ENCODE measurements at regions not wholly inside any gene's neighbourhood (a gene's known extent, or its start where the extent isn't known, plus 50 kb on each side); places are given as distances from the start of the nearest gene placed in this dataset.
A peak's percentile ranks its signal among the peaks of the same experiment; 100 is the strongest.

DNA sequence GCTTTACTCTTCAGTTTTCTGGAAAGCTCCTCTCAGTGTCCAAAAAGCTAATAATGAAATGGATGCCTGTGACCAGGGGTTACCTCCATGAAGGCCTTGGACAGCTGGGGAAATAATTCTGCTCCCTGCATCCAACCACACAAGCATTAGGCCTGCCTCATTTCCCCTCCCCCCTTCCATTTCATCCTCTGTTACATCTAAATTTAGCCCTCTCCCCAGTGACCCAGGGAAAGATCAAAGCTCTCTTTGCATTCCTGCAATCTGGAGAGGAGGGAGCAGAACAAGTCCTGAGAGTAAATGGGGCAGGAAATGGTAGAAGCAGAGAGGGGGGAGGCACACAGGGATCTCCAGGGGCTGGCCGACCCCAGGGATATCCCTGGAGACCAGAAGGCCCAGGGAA lies 452.7 kb downstream of the TSHZ3 start:
- TF ChIP-seq GATA3 (IDR thresholded peaks at IDR 0.05; ENCODE audit: low read depth, low read length), result no peak
- no peak for TF ChIP-seq GATA2 (IDR thresholded peaks at IDR 0.05; ENCODE audit: low read depth, low read length)

DNA sequence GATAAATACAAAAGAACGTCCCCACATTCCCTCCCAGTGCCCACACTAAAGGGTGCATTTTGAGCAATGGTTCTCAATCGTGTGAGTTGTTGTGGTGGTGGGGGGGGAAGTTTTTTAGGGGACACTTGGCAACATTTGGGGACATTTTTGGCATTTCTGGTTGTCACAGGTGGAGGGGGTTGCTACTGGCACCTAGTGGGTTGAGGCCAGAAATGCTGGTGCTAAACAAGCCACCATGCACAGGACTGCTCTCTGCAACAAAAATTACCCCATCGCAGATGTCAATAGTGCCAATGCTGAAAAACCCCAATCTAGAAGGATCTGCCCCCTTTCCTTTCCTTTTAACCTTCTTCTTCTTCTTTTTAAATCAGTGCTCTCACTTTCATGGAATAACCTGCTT lies 453.3 kb downstream of the TSHZ3 start:
- TF ChIP-seq GATA2 (IDR thresholded peaks at IDR 0.05; ENCODE audit: low read depth, low read length), result no peak
- TF ChIP-seq GATA3 (IDR thresholded peaks at IDR 0.05; ENCODE audit: low read depth, low read length), result no peak

DNA sequence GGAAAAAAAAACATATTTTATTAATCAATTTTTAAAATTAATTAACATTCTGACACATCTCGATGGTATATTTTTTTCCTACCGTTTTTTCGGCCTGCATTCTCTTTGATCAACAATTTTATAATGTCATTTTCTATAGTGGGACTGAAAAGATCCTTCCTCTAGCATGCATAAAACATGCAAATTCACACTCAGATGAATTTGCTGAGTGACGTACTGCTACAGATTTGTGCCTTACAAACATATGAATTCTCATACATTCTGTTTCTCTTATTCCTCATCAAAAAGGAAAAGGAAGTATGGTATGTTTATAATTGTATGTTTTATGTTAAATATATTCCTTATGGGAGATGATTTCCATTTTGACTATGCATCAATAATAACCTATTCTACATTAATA lies 458.2 kb downstream of the TSHZ3 start:
- TF ChIP-seq GATA3 (IDR thresholded peaks at IDR 0.05; ENCODE audit: low read depth, low read length) (no peak), GATA2 (IDR thresholded peaks at IDR 0.05; ENCODE audit: low read depth, low read length) (no peak)

DNA sequence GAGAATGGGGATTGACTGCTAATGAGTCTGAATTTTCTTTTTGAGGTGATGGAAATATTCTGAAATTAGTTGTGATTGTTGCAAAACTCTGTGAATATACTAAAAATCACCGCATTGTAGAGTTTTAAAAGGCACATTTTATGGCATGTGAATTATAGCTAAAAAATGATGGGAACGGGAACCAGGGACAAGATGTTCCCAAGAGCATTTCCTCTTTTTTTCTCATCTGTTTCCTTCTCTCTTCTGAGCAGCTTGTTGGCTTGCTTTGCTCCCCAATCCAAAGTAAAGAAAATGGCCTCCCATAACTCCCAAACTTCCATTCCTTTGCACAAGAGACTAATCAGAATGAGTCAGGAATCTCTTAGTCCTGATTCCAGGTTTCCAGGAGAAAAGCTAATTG lies 459.2 kb downstream of the TSHZ3 start:
- TF ChIP-seq GATA3 (IDR thresholded peaks at IDR 0.05; ENCODE audit: low read depth, low read length) (no peak), GATA2 (IDR thresholded peaks at IDR 0.05; ENCODE audit: low read depth, low read length) (no peak)

DNA sequence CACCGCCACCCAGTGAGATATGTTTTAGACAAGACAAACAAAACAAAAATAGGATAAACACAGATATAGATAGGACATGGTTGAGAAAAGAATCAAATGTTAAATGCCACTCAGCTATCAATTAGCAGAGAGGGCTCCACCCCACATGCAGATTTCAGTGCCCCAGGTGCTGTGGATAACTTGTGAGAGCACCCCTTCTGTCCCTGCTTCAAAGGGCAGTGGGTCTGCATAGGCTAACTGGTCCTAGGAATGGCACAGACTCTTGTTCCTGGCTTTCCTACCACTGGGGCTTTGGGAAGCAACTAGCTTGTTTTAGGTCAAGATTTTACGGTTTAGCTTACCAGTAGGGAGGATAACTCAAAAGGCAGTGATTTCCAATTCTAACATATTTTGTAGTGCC lies 460.3 kb downstream of the TSHZ3 start:
- TF ChIP-seq GATA2 (IDR thresholded peaks at IDR 0.05; ENCODE audit: low read depth, low read length) (no peak), GATA3 (IDR thresholded peaks at IDR 0.05; ENCODE audit: low read depth, low read length) (no peak)

DNA sequence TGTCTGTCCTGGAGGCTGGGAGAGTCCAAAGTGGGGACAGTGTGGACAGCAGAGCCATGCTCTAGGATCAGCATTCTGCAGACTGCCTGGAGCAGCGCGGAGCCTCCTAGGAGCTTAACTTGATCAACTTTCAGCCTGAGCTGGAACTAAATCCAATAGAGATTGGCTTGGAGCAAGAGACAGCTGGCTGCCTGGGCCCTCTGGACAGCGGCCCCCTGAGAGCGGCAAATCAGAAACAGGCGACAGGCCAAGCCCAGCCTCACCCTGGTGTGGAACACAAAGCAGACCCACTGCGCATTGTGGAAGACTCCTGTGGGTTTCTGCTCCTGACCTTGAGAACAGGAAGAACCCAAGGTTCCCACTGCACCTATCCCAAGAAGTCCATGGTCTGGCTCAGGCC lies 462.2 kb downstream of the TSHZ3 start:
- no peak for TF ChIP-seq GATA3 (IDR thresholded peaks at IDR 0.05; ENCODE audit: low read depth, low read length)
- no peak for TF ChIP-seq GATA2 (IDR thresholded peaks at IDR 0.05; ENCODE audit: low read depth, low read length)

DNA sequence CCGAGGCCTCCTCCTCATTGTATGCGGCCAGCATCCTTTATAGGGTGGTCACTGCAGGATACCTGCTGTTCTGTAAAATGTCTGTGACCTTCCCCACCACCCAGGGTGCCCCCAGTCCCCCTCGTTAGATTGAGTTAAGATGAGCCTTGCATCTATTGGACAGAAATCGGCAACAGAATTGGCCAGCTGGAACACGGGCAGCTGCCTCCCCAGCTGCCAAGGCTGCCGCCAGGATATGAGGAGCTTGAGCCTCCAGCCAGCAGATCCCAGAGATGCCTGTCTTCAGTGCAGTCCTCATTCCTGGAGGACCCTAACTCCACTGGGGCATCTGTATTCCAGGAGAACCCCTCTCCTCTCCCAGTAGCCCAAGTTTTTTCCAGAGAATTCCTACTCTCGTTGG lies 463.0 kb downstream of the TSHZ3 start:
- TF ChIP-seq GATA3 (IDR thresholded peaks at IDR 0.05; ENCODE audit: low read depth, low read length) (no peak), GATA2 (IDR thresholded peaks at IDR 0.05; ENCODE audit: low read depth, low read length) (no peak)

DNA sequence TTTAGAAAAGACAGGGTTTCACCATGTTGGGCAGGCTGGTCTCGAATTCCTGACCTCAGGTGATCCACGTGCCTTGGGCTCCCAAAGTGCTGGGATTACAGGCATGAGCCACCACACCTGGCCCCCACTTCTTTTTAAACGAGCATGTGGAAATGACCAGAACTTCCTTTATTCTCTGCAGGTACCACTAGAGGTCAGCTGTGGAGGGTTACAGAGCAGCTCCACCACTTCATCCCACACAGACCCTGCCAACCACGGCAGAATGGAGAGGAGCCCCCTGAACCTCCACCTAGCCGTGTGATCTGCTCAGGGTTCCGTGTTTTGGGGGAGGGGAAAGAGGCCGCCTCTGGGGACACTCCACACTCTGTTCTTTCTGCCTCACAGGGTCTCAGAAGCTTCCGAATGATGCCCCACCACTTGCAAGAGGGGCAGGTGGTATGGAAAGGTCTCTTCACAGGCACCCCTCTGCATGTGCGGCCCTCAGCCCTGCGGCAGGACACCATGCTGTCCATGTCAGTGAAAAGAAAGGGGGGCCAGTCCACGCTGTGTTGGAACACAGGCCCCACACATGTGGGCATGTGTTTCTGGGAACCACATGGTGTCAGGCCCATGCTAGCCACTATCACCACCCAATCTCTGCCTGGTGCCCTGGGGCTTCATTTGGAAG lies 465.0 kb downstream of the TSHZ3 start:
- no peak for TF ChIP-seq GATA3 (IDR thresholded peaks at IDR 0.05; ENCODE audit: low read depth, low read length)
- peak; percentile 35; the same call in 1 of the 2 replicates for TF ChIP-seq GATA2 (IDR thresholded peaks at IDR 0.05; ENCODE audit: low read depth, low read length)

DNA sequence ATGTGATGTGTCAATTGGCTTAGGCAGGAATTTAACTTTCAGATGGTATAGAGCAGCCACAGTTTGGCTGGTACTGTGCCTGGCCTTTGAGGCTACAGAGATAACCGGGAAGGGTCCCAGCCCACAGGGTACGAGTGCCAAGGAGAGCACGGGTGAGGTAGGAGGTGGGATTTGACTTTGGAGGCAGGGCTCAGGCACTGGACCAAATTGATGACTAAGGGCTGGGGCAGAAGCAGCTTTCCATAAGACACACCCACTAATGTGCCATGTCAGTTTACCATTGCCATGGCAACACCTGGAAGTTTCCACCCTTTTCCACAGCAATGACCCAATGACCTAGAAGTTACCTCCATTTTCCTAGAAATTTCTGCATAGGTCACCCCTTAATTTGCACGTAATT lies 466.2 kb downstream of the TSHZ3 start:
- no peak for TF ChIP-seq GATA2 (IDR thresholded peaks at IDR 0.05; ENCODE audit: low read depth, low read length)
- TF ChIP-seq GATA3 (IDR thresholded peaks at IDR 0.05; ENCODE audit: low read depth, low read length), result no peak

DNA sequence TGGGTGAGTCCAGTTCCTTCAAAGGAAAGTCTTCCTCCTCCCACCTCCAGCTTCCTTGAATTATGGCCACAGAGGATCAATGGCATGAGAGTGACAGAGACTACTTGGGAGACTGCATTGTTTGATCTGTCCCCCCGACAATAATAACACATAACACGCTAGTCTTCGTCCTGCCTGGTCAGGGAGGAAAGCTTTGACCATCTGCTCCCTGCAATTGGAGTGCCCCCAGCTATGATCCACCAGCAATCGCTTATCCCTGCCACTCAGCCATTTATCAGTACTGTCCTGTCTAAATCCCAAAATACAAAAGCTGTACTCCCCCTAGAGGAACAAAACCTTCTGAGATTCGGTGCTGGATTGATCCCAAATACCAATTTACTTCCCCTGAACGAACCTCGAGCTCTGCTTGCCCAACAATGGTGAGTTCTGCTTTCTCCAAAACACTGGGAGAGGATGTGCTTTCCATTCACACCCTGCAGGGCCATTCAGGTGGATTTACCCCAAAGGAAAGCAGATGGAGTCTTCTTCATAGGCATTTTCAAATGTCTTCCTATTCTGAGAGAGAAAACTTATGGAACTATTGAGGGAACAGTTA lies 466.7 kb downstream of the TSHZ3 start:
- TF ChIP-seq GATA2 (IDR thresholded peaks at IDR 0.05; ENCODE audit: low read depth, low read length) (no peak), GATA3 (IDR thresholded peaks at IDR 0.05; ENCODE audit: low read depth, low read length) (no peak)

DNA sequence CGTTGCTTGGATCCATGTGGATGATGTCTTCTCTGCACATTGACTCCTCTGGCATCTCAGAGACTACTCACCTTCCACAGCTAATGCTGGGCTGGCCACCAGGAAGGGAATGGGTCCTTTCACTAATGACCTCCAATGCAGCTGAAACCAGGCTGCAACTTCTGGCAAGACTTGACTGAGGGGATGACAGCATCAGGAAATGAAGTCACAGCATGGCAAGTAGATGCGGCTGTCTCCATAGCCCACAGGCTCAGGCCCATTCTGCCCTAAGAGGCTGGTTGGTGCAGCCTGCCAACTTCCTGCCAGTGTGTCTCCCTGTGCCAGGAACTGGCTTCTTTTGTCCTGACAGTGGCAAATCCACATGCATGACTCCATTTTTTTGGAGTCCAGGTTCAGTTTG lies 467.3 kb downstream of the TSHZ3 start:
- TF ChIP-seq GATA2 (IDR thresholded peaks at IDR 0.05; ENCODE audit: low read depth, low read length), result no peak
- TF ChIP-seq GATA3 (IDR thresholded peaks at IDR 0.05; ENCODE audit: low read depth, low read length), result no peak

DNA sequence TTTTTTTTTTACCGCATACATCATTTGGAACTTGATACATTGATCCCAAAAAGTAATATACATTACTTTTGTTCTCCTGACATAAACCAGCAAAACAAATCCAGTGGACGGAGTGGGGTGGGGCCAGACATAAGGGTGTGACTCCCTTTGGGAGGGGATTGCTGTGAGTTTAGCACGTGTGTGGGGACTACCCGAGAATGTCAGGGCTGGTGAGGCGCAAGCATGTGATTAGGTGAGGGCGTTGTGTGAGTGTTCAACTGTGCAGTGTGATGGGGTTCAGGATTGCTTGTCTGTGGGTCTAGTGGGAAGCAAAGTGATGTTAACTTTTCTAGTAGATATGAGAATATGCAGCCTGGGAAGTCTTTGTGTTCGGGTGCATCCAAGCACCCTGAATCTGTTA lies 468.0 kb downstream of the TSHZ3 start:
- TF ChIP-seq GATA2 (IDR thresholded peaks at IDR 0.05; ENCODE audit: low read depth, low read length), result no peak
- no peak for TF ChIP-seq GATA3 (IDR thresholded peaks at IDR 0.05; ENCODE audit: low read depth, low read length)

DNA sequence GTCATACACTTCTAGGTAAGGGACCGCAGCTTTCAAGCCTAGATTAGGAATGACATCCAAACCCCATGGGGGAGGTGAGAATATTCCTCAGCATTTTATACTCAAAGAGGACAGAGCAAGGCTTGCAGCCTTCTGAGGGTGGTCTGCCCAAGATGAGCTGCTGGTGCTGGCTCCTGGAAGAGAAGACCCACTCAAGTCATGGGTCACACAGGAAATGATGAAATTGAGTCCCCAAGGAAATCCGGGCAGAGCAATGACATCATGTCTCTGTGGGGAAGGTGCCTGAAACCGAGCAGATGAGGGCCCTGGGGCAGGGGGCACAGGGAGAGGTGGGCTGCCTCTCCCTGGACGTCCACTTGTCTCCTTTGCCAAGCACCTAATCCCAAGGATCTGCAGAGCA lies 468.7 kb downstream of the TSHZ3 start:
- TF ChIP-seq GATA2 (IDR thresholded peaks at IDR 0.05; ENCODE audit: low read depth, low read length), result no peak
- no peak for TF ChIP-seq GATA3 (IDR thresholded peaks at IDR 0.05; ENCODE audit: low read depth, low read length)

DNA sequence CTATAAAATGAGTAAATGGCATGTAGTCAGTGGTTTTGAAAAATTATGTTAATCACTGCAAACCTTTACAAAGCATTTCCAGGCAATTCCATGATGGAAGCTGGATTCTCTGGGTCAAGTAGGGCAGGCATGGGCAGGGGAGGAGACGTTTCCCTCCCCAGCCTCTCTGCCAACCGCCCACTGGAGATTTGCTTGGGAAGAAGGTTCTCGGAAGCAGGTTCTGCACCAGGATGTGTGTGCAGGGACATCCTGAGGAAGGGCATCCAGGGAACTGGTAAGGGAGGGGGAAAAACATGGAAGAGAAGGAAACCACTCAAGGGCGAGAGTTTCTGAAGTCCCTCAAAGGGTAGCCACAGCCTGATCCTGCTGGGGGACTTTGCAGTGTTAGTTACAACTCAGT lies 469.1 kb downstream of the TSHZ3 start:
- no peak for TF ChIP-seq GATA2 (IDR thresholded peaks at IDR 0.05; ENCODE audit: low read depth, low read length)
- TF ChIP-seq GATA3 (IDR thresholded peaks at IDR 0.05; ENCODE audit: low read depth, low read length), result no peak

DNA sequence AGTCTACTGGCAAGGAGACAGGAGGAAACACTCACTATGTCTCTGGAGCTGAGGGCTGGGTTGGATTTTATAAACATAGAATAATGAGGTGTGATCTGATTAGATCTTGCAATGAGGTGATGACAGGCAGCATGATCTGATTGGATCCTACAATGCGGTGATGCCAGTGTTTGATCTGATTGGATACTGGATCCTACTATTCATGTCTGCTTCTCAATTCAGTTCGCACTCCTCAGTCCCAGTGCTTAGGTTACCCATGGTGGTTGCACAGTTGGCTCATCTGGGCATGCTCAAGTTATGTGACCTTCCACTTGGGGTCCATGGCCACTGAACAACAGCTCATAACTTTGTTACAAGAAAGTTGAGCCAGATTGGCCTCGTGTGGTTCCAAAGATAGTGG lies 469.5 kb downstream of the TSHZ3 start:
- TF ChIP-seq GATA3 (IDR thresholded peaks at IDR 0.05; ENCODE audit: low read depth, low read length) (no peak), GATA2 (IDR thresholded peaks at IDR 0.05; ENCODE audit: low read depth, low read length) (no peak)
